ENCODE measurements at regions not wholly inside any gene's neighbourhood (a gene's known extent, or its start where the extent isn't known, plus 50 kb on each side); places are given as distances from the start of the nearest gene placed in this dataset.

DNA sequence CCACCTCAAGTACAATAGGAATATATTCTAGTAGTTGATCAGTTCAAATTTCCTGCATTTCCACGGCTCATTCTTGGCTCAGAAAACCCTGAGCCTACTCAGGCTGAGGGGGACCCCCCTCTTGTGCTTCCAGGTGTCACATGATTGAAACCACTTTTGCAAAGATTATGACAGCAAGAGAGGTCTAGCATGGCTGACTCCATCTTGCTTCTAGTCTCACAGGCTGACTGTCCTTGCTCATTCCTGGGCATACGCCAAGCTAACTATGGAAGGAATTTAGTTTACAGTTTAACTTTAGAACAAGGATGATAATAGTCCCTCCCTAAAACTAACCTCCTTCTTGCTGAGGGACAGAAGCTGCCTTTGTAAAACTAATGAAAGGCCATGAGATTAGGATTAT is 154.1 kb downstream of the SNX18 start:
- no peak for DNase-seq

- DNase-seq, result no peak
Measured at GRCh38 chr5:54671111-54671531, 153.6 kb downstream of the SNX18 start.

GRCh38 chr5:54670281-54670680 is 152.7 kb downstream of the SNX18 start:
- no peak for DNase-seq

GRCh38 chr5:54669845-54670244 is 152.3 kb downstream of the SNX18 start:
- DNase-seq, result no peak

DNA sequence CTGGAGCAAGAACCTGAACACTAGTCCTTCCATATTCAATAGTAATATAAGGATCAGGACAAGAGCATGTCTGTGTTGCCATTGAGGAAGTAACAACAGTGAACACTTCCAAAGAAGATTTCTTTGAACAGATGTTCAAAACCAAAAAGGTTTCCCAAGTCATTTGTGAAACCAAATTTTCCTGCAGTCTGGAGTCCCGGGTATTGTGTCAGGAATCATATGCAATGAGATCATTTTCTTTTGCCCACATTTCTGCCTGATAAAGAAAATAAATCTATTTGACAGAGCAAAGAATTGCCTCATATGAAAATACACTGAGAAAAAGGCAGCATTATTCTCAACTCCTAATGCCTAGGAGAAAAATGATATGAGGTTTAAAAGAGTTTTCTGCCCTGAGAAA is 151.7 kb downstream of the SNX18 start:
- no peak for DNase-seq

- no peak for DNase-seq
Measured at GRCh38 chr5:54668096-54668495, 150.5 kb downstream of the SNX18 start.

- no peak for DNase-seq
Measured at GRCh38 chr5:54667136-54667535, 149.6 kb downstream of the SNX18 start.

GRCh38 chr5:54663866-54664265 is 146.3 kb downstream of the SNX18 start:
- DNase-seq, result no peak

GRCh38 chr5:54661111-54661510 is 143.6 kb downstream of the SNX18 start:
- no peak for DNase-seq

- DNase-seq, result no peak
Measured at GRCh38 chr5:54659700-54660131, 142.2 kb downstream of the SNX18 start.

DNA sequence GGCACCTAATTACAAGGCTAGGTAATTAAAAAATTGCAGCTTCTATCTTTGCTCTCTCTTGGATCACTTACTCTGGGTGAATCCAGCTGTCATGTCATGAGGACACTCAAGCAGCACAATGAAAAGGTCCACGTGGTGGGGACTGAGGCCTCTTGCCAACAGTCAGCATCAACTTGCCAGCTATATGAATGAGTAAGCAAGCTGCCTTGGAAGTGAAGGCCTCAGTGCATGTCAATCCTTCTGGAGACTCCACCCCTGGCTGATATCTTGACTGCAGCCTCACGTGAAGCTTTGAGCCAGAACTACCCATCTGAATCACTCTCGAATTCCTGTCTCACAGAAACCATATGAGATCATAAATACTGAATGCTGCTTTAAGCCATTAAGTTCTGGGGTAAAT is 140.5 kb downstream of the SNX18 start:
- peak; percentile 62 for DNase-seq

DNA sequence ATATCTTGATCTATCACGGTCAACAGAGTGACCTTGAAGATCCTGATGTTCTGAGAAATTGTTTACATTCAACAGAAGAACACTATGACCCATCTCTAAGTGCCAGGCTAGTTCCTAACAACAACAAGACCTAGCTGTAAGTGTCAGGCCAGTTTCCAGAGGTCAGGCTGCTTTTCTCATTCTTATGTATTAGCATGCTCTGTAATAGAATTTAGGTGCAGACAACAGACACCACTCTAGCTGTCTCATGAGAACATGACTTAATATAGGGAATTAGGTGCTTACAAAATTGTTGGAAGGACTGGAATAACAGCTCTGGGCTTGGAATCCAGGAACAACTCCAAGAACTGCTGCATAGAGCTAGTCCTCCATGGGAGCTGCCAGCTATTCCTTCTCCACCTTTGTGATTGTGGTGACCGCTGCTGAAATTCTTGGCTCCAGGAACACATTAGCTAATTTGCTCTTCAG is 138.7 kb downstream of the SNX18 start:
- DNase-seq, result no peak

DNA sequence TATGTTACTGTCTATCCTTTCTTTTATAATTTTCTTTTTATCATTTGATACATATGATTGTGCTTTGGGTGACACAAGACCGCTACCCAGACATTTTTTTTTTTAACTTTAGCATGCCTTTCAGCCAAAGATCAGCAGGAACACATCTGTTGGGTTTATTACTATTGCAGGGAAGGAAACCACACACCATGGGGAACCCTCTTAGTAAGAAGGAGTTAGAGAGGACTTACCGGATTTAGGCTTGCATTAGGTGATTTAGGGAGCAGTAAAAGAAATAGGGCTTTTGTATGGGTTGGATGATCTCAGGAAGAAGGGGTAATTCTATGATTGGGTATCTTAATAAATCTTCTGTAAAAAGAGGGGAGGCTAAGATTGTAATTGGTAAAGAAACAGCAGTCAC is 138.2 kb downstream of the SNX18 start:
- DNase-seq, result no peak

DNA sequence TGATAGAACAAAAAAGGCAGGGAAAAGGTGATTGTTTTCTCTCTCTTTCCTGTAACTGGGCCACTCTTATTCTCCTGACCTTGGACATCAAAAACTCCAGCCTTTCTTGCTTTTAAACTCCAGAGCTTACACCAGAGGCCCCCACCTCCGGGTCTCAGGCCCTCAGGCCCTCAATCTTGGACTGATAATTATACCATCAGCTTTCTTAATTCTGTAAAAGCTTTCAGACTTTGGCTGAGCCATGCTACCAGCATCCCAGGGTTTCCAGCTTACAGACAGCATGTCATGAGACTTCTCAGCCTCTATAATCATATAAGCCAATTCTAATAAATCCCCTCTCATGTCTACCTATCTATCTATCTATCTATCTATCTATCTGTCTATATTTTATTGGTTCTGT is 137.7 kb downstream of the SNX18 start:
- DNase-seq, result no peak

DNA sequence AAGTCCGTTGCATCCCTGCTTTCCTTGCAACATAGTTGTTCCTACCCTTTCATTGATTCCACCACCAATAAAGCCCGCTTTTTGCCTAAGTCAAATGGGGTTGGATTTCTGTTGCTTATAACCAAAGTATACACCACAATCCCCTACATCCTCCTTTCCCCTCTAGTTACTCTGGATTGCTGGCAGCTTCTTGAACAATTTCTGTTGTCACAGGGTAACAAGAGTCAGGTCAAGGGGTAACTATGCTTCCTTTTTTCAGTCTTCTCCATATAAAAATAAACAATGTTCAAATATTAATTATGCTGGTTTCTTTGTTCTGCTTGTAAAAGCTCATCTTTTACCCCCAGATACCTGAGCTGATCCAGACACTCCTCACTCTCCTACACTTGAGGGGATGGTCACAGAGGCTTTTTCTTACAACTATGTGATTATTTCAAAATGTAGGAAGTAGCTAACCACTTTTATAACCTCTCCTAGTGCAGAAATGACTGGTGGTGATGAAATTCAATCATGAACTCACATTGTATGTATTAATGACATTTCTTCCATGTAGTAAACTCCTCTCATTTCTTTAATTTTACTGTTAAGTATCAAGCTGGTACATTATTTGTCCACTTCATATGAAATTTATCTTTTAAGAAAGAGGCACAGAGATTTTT is 136.5 kb downstream of the SNX18 start:
- no peak for DNase-seq

- no peak for DNase-seq
Measured at GRCh38 chr5:54651482-54652076, 134.0 kb downstream of the SNX18 start.

- DNase-seq, result no peak
Measured at GRCh38 chr5:54649041-54649504, 131.5 kb downstream of the SNX18 start.

DNA sequence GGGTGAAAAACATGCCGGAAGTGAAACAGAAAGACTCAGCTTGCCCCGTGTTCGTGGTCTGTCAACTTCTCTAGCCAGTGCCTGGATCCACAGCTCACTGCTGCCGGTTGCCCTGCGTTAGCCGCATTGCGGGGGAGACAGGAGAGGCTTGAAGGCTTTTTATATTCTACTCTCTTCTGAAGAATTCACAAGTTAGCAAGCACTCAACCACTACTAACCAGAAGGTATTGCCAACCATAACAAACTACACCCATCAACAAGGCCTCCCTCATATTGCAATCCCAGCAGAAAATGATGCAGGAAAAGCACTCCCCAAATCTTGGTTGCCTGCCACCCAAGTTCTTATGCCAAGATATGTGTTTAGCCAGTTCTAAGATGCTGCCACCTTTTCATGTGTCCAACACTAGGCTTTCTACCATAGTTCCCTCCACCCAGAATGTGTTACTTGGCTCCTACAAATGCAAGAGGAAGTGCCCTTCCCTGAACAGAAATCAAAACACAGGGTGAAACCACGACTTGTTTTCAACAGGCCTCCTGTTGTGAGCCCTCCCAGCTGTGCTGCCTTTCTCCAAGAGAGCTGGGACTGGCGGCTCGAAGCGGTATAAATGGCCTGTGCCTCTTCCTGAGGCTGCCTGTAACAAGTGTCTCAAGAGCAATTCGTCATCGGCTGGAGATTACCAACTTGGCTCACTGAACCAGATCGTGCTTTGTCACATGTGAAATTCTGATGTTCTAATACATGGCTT is 129.0 kb downstream of the SNX18 start:
- DNase-seq, result peak; percentile 20

DNA sequence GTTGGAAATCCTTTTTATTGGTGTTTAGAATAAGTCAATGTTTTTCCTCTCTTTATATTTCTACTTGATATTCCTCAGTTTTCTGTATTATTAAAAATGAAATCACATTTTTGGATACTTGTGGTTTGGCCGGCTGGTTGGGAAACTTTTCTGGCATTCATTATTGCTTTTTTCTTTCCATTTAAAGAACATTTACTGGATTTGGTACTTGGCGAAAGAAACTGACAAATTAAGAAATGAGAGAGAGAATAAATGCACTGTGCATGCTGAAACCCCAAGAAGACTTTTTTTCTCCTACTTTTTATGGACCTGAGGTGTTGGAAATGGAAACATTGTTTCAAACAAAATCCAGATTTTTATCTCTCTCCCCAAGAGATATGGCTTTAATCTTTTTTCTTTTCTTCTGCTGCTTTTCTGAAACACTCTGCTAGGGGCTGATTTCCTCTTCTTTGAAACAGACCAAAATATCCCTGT is 128.4 kb downstream of the SNX18 start:
- no peak for DNase-seq

DNA sequence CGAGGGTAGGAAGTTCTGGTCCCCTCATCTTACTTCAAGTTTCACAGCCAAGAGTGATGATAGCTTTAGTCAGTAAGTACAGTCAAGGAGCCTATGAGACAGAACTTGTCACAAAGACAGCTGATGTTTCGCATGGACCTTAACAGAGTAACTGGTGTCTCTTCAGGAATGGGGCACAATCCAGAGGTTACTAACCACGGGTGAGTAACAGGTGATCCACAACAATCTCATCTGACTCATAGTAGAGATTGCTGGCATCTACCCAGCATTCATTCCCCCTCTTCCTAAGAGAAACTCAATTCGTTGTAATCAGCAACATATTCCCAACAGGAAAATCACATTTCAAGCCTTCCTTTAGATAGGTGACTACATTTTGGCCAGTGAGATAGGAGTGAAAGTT is 126.7 kb downstream of the SNX18 start:
- DNase-seq, result no peak

DNA sequence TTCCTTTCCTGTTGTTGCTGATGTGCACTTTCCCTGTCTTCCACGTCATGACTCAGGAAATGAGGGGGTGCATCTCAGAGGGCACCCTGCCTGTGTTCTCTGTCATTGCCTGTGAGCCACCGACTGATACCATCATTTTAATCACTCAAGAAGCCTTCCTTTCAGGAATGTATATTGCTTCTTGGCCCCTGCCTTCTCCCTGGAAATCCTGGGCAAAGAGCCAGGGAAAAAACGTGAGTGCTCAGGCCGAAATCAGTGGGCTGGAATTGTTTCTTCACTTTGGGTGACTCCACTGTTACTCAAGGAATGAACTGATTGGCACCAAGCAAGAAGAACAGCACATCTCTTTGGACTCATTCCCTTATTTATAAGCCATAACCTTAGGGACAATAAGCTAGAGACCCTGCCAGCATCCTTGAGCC is 126.1 kb downstream of the SNX18 start:
- DNase-seq, result no peak

GRCh38 chr5:54639621-54640020 is 122.1 kb downstream of the SNX18 start:
- no peak for DNase-seq

GRCh38 chr5:54638106-54638505 is 120.5 kb downstream of the SNX18 start:
- DNase-seq, result no peak

DNA sequence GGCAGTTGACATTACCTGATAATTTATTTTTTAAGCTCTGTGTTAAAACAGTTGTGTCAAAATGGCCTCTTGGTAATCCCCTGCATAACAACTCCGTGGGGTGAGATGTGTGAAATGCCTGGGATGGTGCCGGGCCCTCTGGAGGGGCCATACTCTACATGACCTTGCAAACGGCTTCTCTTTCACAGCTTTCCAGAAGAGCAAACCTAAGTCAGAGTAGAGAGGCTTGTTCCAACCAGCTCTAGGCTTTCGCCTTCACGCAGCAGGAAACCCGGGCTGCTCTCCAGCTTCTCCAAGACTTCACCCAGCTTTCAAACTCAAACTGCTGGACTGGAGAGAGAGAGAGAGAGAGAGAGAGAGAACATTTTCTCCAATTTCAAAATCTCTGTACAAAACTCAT is 120.1 kb downstream of the SNX18 start:
- DNase-seq, result no peak

Measured in OCI-M1 (cell line).